ENCODE measurements at regions not wholly inside any gene's neighbourhood (a gene's known extent, or its start where the extent isn't known, plus 50 kb on each side); places are given as distances from the start of the nearest gene placed in this dataset.

DNA sequence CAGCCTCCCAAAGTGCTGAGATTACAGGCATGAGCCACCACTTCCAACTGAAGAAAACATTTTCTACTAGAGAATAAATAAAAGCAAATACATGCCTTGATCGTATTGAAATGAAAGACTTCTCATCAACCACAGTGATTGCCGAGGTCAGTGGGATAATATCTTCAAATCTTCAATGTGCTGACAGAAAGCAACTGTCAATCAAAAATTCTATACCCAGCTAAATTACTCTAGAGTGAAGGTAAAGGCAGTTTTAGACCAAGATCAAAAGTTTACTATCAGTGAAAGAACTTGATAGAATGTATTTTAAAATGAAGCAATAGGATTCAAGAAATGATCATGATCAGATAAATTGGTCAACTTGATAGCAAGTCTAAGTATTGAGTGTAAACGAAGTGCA is 130.6 kb downstream of the BRD1 start:
- ATAC-seq = no peak
- TF ChIP-seq TOX (CRISPR knock-in tag; IDR thresholded peaks at IDR 0.05; ENCODE audit: borderline replicate concordance) = no peak
- no peak for TF ChIP-seq PPARA (CRISPR knock-in tag; IDR thresholded peaks at IDR 0.05; ENCODE audit: borderline replicate concordance)
- no peak for TF ChIP-seq ZNF565 (CRISPR knock-in tag; conservative IDR thresholded peaks at IDR 0.05; ENCODE audit: low read depth)
- no peak for TF ChIP-seq BACH2 (CRISPR knock-in tag; IDR thresholded peaks at IDR 0.05; ENCODE audit: borderline replicate concordance)
- no peak for TF ChIP-seq ZNF70 (CRISPR knock-in tag; IDR thresholded peaks at IDR 0.05)

DNA sequence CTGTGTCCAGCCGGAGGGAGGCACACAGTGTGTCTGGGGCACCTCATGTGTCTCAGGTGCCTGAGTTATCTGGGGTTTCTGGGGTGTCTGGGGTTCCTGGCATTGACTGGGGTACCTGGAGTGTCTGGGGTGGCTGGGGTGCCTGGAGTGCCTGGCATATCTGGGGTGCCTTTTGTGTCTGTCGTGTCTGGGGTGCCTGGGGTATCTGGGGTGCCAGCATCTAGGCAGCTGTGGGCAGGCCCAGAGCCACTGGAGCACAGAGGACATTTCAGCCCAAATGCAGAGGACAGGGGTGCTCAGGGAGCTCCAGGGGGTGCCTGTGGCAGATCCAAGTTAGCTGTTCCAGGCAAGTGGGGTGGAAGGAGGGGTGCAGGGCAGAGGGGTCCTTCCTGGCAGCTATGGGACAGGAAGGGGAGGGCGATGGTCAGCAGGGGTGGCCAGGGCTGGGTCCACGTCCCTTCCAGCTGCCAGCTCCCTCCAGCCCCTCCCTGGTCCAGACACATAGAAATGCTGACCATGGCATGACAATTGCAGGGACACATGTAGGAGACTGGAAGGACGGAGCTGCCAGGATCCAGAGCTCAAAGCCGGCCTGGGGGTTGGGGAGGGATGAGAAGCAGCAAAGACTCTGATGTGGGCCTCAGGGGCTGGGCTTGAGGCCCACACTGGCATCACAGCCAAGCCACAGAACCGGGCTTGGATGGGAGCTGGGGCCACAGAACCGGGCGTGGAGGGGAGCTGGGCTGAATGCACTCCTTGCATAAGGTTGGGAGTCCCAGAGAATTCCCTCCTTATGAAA is 133.0 kb downstream of the BRD1 start:
- TF ChIP-seq ARNTL (CRISPR knock-in tag; IDR thresholded peaks at IDR 0.05; ENCODE audit: borderline replicate concordance, low read depth) = no peak
- TF ChIP-seq BACH2 (CRISPR knock-in tag; IDR thresholded peaks at IDR 0.05; ENCODE audit: borderline replicate concordance) = no peak
- no peak for TF ChIP-seq OSR1 (CRISPR knock-in tag; IDR thresholded peaks at IDR 0.05)
- TF ChIP-seq SNAI2 (CRISPR knock-in tag; IDR thresholded peaks at IDR 0.05) = no peak
- TF ChIP-seq, protein P1, sequence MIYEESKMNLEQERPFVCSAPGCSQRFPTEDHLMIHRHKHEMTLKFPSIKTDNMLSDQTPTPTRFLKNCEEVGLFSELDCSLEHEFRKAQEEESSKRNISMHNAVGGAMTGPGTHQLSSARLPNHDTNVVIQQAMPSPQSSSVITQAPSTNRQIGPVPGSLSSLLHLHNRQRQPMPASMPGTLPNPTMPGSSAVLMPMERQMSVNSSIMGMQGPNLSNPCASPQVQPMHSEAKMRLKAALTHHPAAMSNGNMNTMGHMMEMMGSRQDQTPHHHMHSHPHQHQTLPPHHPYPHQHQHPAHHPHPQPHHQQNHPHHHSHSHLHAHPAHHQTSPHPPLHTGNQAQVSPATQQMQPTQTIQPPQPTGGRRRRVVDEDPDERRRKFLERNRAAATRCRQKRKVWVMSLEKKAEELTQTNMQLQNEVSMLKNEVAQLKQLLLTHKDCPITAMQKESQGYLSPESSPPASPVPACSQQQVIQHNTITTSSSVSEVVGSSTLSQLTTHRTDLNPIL (CRISPR knock-in tag; IDR thresholded peaks at IDR 0.05; ENCODE audit: low read depth) = no peak
- TF ChIP-seq, protein P2, sequence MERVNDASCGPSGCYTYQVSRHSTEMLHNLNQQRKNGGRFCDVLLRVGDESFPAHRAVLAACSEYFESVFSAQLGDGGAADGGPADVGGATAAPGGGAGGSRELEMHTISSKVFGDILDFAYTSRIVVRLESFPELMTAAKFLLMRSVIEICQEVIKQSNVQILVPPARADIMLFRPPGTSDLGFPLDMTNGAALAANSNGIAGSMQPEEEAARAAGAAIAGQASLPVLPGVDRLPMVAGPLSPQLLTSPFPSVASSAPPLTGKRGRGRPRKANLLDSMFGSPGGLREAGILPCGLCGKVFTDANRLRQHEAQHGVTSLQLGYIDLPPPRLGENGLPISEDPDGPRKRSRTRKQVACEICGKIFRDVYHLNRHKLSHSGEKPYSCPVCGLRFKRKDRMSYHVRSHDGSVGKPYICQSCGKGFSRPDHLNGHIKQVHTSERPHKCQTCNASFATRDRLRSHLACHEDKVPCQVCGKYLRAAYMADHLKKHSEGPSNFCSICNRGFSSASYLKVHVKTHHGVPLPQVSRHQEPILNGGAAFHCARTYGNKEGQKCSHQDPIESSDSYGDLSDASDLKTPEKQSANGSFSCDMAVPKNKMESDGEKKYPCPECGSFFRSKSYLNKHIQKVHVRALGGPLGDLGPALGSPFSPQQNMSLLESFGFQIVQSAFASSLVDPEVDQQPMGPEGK (CRISPR knock-in tag; IDR thresholded peaks at IDR 0.05; ENCODE audit: borderline replicate concordance) = no peak
- TF ChIP-seq ZFP3 (CRISPR knock-in tag; IDR thresholded peaks at IDR 0.05) = no peak
- no peak for TF ChIP-seq TOX (CRISPR knock-in tag; IDR thresholded peaks at IDR 0.05; ENCODE audit: borderline replicate concordance)
- TF ChIP-seq ISL1 (CRISPR knock-in tag; IDR thresholded peaks at IDR 0.05) = no peak
- TF ChIP-seq, protein P3, sequence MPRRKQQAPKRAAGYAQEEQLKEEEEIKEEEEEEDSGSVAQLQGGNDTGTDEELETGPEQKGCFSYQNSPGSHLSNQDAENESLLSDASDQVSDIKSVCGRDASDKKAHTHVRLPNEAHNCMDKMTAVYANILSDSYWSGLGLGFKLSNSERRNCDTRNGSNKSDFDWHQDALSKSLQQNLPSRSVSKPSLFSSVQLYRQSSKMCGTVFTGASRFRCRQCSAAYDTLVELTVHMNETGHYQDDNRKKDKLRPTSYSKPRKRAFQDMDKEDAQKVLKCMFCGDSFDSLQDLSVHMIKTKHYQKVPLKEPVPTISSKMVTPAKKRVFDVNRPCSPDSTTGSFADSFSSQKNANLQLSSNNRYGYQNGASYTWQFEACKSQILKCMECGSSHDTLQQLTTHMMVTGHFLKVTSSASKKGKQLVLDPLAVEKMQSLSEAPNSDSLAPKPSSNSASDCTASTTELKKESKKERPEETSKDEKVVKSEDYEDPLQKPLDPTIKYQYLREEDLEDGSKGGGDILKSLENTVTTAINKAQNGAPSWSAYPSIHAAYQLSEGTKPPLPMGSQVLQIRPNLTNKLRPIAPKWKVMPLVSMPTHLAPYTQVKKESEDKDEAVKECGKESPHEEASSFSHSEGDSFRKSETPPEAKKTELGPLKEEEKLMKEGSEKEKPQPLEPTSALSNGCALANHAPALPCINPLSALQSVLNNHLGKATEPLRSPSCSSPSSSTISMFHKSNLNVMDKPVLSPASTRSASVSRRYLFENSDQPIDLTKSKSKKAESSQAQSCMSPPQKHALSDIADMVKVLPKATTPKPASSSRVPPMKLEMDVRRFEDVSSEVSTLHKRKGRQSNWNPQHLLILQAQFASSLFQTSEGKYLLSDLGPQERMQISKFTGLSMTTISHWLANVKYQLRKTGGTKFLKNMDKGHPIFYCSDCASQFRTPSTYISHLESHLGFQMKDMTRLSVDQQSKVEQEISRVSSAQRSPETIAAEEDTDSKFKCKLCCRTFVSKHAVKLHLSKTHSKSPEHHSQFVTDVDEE (CRISPR knock-in tag; IDR thresholded peaks at IDR 0.05) = no peak
- no peak for TF ChIP-seq GLIS3 (CRISPR knock-in tag; IDR thresholded peaks at IDR 0.05)
- TF ChIP-seq ZFP30 (CRISPR knock-in tag; IDR thresholded peaks at IDR 0.05) = no peak
- no peak for TF ChIP-seq TCF4 (CRISPR knock-in tag; IDR thresholded peaks at IDR 0.05; ENCODE audit: borderline replicate concordance)
- TF ChIP-seq CSDC2 (CRISPR knock-in tag; IDR thresholded peaks at IDR 0.05) = no peak
- no peak for TF ChIP-seq ZNF8 (CRISPR knock-in tag; IDR thresholded peaks at IDR 0.05)
- TF ChIP-seq, protein P4, sequence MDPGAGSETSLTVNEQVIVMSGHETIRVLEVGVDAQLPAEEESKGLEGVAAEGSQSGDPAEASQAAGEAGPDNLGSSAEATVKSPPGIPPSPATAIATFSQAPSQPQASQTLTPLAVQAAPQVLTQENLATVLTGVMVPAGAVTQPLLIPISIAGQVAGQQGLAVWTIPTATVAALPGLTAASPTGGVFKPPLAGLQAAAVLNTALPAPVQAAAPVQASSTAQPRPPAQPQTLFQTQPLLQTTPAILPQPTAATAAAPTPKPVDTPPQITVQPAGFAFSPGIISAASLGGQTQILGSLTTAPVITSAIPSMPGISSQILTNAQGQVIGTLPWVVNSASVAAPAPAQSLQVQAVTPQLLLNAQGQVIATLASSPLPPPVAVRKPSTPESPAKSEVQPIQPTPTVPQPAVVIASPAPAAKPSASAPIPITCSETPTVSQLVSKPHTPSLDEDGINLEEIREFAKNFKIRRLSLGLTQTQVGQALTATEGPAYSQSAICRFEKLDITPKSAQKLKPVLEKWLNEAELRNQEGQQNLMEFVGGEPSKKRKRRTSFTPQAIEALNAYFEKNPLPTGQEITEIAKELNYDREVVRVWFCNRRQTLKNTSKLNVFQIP (CRISPR knock-in tag; IDR thresholded peaks at IDR 0.05; ENCODE audit: borderline replicate concordance, low read depth) = no peak
- no peak for TF ChIP-seq ESRRG (CRISPR knock-in tag; IDR thresholded peaks at IDR 0.05)
- TF ChIP-seq PPARA (CRISPR knock-in tag; IDR thresholded peaks at IDR 0.05; ENCODE audit: borderline replicate concordance) = no peak
- ATAC-seq = no peak

DNA sequence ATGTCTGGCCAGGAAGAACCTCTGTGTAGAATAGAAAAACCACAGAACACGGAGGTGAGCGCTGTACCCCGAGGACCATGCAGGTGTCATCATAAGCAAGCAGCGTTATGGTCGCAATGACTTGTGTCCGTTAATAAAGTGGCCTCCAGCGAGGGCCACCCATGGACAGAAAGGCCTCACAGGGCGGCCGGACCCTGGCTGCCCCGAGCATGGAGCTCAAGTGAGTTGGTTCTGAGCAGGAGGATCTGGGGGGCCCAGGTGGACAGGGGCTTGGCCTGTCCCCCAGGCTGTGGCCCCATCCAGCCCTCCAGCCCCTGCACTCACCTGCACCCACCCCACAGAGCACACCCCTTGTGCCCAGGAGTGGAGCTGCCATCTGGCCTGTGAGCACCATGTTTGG is 133.8 kb downstream of the BRD1 start:
- no peak for TF ChIP-seq RARB (CRISPR knock-in tag; IDR thresholded peaks at IDR 0.05)
- no peak for TF ChIP-seq CSDC2 (CRISPR knock-in tag; IDR thresholded peaks at IDR 0.05)
- no peak for TF ChIP-seq OSR1 (CRISPR knock-in tag; IDR thresholded peaks at IDR 0.05)
- TF ChIP-seq ISL1 (CRISPR knock-in tag; IDR thresholded peaks at IDR 0.05) = no peak
- no peak for TF ChIP-seq ZFP30 (CRISPR knock-in tag; IDR thresholded peaks at IDR 0.05)
- TF ChIP-seq, protein P5, sequence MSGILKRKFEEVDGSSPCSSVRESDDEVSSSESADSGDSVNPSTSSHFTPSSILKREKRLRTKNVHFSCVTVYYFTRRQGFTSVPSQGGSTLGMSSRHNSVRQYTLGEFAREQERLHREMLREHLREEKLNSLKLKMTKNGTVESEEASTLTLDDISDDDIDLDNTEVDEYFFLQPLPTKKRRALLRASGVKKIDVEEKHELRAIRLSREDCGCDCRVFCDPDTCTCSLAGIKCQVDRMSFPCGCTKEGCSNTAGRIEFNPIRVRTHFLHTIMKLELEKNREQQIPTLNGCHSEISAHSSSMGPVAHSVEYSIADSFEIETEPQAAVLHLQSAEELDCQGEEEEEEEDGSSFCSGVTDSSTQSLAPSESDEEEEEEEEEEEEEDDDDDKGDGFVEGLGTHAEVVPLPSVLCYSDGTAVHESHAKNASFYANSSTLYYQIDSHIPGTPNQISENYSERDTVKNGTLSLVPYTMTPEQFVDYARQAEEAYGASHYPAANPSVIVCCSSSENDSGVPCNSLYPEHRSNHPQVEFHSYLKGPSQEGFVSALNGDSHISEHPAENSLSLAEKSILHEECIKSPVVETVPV (CRISPR knock-in tag; IDR thresholded peaks at IDR 0.05) = no peak
- no peak for TF ChIP-seq ZNF565 (CRISPR knock-in tag; conservative IDR thresholded peaks at IDR 0.05; ENCODE audit: low read depth)
- TF ChIP-seq PPARA (CRISPR knock-in tag; IDR thresholded peaks at IDR 0.05; ENCODE audit: borderline replicate concordance) = no peak
- no peak for ATAC-seq

Measured in SK-N-SH treated with all-trans-retinoic acid at 6 μM for 48 hours (cell line).